ENCODE measurements at regions not wholly inside any gene's neighbourhood (a gene's known extent, or its start where the extent isn't known, plus 50 kb on each side); places are given as distances from the start of the nearest gene placed in this dataset.
A peak's percentile ranks its signal among the peaks of the same experiment; 100 is the strongest.
"Not testable (repeated sequence)": the region's sequence is repeated elsewhere in the genome, so short reads cannot be mapped to it uniquely, and the experiment has no call there.

GRCh38 chr15:101953993-101954392 is 142.0 kb downstream of the OR4F15 start:
- not testable (repeated sequence) for H3K4me1 ChIP-seq (ENCODE audit: control insufficient read depth, insufficient read depth, low read length); H3K27me3 ChIP-seq (ENCODE audit: control insufficient read depth, insufficient read depth, low read length); H3K27ac ChIP-seq (ENCODE audit: low read length); H3K9me3 ChIP-seq (replicated peaks; ENCODE audit: control insufficient read depth, low read depth, low read length); DNase-seq; H3K36me3 ChIP-seq (ENCODE audit: control insufficient read depth, insufficient read depth, low read length); H3K4me3 ChIP-seq (ENCODE audit: low read length)
- no CpG with 5 or more reads among the region's 7 CpGs for WGBS (ENCODE audit: insufficient coverage)

GRCh38 chr15:101955840-101956239 is 143.8 kb downstream of the OR4F15 start:
- H3K4me3 ChIP-seq (ENCODE audit: low read length); H3K4me1 ChIP-seq (ENCODE audit: control insufficient read depth, insufficient read depth, low read length); H3K27me3 ChIP-seq (ENCODE audit: control insufficient read depth, insufficient read depth, low read length); H3K27ac ChIP-seq (ENCODE audit: low read length); H3K9me3 ChIP-seq (replicated peaks; ENCODE audit: control insufficient read depth, low read depth, low read length); H3K36me3 ChIP-seq (ENCODE audit: control insufficient read depth, insufficient read depth, low read length): not testable (repeated sequence)
- no CpG with 5 or more reads among the region's 8 CpGs for WGBS (ENCODE audit: insufficient coverage)
- DNase-seq = peak; percentile 26

GRCh38 chr15:101958656-101959055 is 146.7 kb downstream of the OR4F15 start:
- H3K27me3 ChIP-seq (ENCODE audit: control insufficient read depth, insufficient read depth, low read length); H3K4me1 ChIP-seq (ENCODE audit: control insufficient read depth, insufficient read depth, low read length); H3K27ac ChIP-seq (ENCODE audit: low read length); H3K9me3 ChIP-seq (replicated peaks; ENCODE audit: control insufficient read depth, low read depth, low read length); H3K4me3 ChIP-seq (ENCODE audit: low read length); H3K36me3 ChIP-seq (ENCODE audit: control insufficient read depth, insufficient read depth, low read length): not testable (repeated sequence)
- no CpG with 5 or more reads among the region's 4 CpGs for WGBS (ENCODE audit: insufficient coverage)
- peak; percentile 57 for DNase-seq

- H3K27me3 ChIP-seq (ENCODE audit: control insufficient read depth, insufficient read depth, low read length); H3K36me3 ChIP-seq (ENCODE audit: control insufficient read depth, insufficient read depth, low read length); H3K4me1 ChIP-seq (ENCODE audit: control insufficient read depth, insufficient read depth, low read length); H3K27ac ChIP-seq (ENCODE audit: low read length); H3K4me3 ChIP-seq (ENCODE audit: low read length); DNase-seq; H3K9me3 ChIP-seq (replicated peaks; ENCODE audit: control insufficient read depth, low read depth, low read length): not testable (repeated sequence)
- WGBS (ENCODE audit: insufficient coverage) = no CpG with 5 or more reads among the region's 48 CpGs
Measured at GRCh38 chr15:101961263-101961662, 149.3 kb downstream of the OR4F15 start.

- not testable (repeated sequence) for H3K4me1 ChIP-seq (ENCODE audit: control insufficient read depth, insufficient read depth, low read length); H3K27ac ChIP-seq (ENCODE audit: low read length); H3K36me3 ChIP-seq (ENCODE audit: control insufficient read depth, insufficient read depth, low read length); H3K9me3 ChIP-seq (replicated peaks; ENCODE audit: control insufficient read depth, low read depth, low read length); H3K27me3 ChIP-seq (ENCODE audit: control insufficient read depth, insufficient read depth, low read length); DNase-seq; H3K4me3 ChIP-seq (ENCODE audit: low read length)
- WGBS (ENCODE audit: insufficient coverage) = no CpG with 5 or more reads among the region's 41 CpGs
Measured at GRCh38 chr15:101961765-101962164, 149.8 kb downstream of the OR4F15 start.

GRCh38 chr15:101963687-101964086 is 151.7 kb downstream of the OR4F15 start:
- not testable (repeated sequence) for H3K27ac ChIP-seq (ENCODE audit: low read length); H3K36me3 ChIP-seq (ENCODE audit: control insufficient read depth, insufficient read depth, low read length); H3K27me3 ChIP-seq (ENCODE audit: control insufficient read depth, insufficient read depth, low read length); H3K4me1 ChIP-seq (ENCODE audit: control insufficient read depth, insufficient read depth, low read length); H3K9me3 ChIP-seq (replicated peaks; ENCODE audit: control insufficient read depth, low read depth, low read length); DNase-seq; H3K4me3 ChIP-seq (ENCODE audit: low read length)
- WGBS (ENCODE audit: insufficient coverage) = 100% methylated on average over 2 of the region's 8 CpGs

GRCh38 chr15:101965353-101965752 is 153.4 kb downstream of the OR4F15 start:
- not testable (repeated sequence) for DNase-seq; H3K27me3 ChIP-seq (ENCODE audit: control insufficient read depth, insufficient read depth, low read length); H3K27ac ChIP-seq (ENCODE audit: low read length); H3K4me3 ChIP-seq (ENCODE audit: low read length); H3K4me1 ChIP-seq (ENCODE audit: control insufficient read depth, insufficient read depth, low read length); H3K36me3 ChIP-seq (ENCODE audit: control insufficient read depth, insufficient read depth, low read length); H3K9me3 ChIP-seq (replicated peaks; ENCODE audit: control insufficient read depth, low read depth, low read length)
- no CpG with 5 or more reads among the region's 2 CpGs for WGBS (ENCODE audit: insufficient coverage)

GRCh38 chr15:101965860-101966259 is 153.9 kb downstream of the OR4F15 start:
- not testable (repeated sequence) for H3K9me3 ChIP-seq (replicated peaks; ENCODE audit: control insufficient read depth, low read depth, low read length); DNase-seq
- WGBS (ENCODE audit: insufficient coverage) = 90% methylated on average over 3 of the region's 8 CpGs

GRCh38 chr15:101967364-101967763 is 155.4 kb downstream of the OR4F15 start:
- not testable (repeated sequence) for DNase-seq; H3K4me3 ChIP-seq (ENCODE audit: low read length)
- no CpG with 5 or more reads among the region's 5 CpGs for WGBS (ENCODE audit: insufficient coverage)

More at GRCh38 chr15:101965860-101966259, 153.9 kb downstream of the OR4F15 start:
- not testable (repeated sequence) for H3K4me3 ChIP-seq (ENCODE audit: low read length); H3K27ac ChIP-seq (ENCODE audit: low read length); H3K27me3 ChIP-seq (ENCODE audit: control insufficient read depth, insufficient read depth, low read length); H3K36me3 ChIP-seq (ENCODE audit: control insufficient read depth, insufficient read depth, low read length); H3K4me1 ChIP-seq (ENCODE audit: control insufficient read depth, insufficient read depth, low read length)

GRCh38 chr15:101970605-101971004 is 158.6 kb downstream of the OR4F15 start:
- WGBS (ENCODE audit: insufficient coverage) = no CpG with 5 or more reads among the region's 6 CpGs
- DNase-seq = not testable (repeated sequence)

More at GRCh38 chr15:101967364-101967763, 155.4 kb downstream of the OR4F15 start:
- H3K4me1 ChIP-seq (ENCODE audit: control insufficient read depth, insufficient read depth, low read length); H3K9me3 ChIP-seq (replicated peaks; ENCODE audit: control insufficient read depth, low read depth, low read length); H3K27ac ChIP-seq (ENCODE audit: low read length); H3K36me3 ChIP-seq (ENCODE audit: control insufficient read depth, insufficient read depth, low read length); H3K27me3 ChIP-seq (ENCODE audit: control insufficient read depth, insufficient read depth, low read length): not testable (repeated sequence)

GRCh38 chr15:101977281-101977680 is 165.3 kb downstream of the OR4F15 start:
- H3K27me3 ChIP-seq (ENCODE audit: control insufficient read depth, insufficient read depth, low read length); H3K36me3 ChIP-seq (ENCODE audit: control insufficient read depth, insufficient read depth, low read length); H3K27ac ChIP-seq (ENCODE audit: low read length); H3K9me3 ChIP-seq (replicated peaks; ENCODE audit: control insufficient read depth, low read depth, low read length); DNase-seq; H3K4me1 ChIP-seq (ENCODE audit: control insufficient read depth, insufficient read depth, low read length); H3K4me3 ChIP-seq (ENCODE audit: low read length): not testable (repeated sequence)
- WGBS (ENCODE audit: insufficient coverage) = no CpG with 5 or more reads among the region's 8 CpGs

More at GRCh38 chr15:101970605-101971004, 158.6 kb downstream of the OR4F15 start:
- not testable (repeated sequence) for H3K36me3 ChIP-seq (ENCODE audit: control insufficient read depth, insufficient read depth, low read length); H3K9me3 ChIP-seq (replicated peaks; ENCODE audit: control insufficient read depth, low read depth, low read length); H3K27ac ChIP-seq (ENCODE audit: low read length); H3K27me3 ChIP-seq (ENCODE audit: control insufficient read depth, insufficient read depth, low read length); H3K4me1 ChIP-seq (ENCODE audit: control insufficient read depth, insufficient read depth, low read length); H3K4me3 ChIP-seq (ENCODE audit: low read length)

All from muscle of leg (tissue), 3 donors.